ENCODE measurements at regions not wholly inside any gene's neighbourhood (a gene's known extent, or its start where the extent isn't known, plus 50 kb on each side); places are given as distances from the start of the nearest gene placed in this dataset.

- TF ChIP-seq EGR1 (IDR thresholded peaks at IDR 0.05), result no peak
- no peak for TF ChIP-seq TAF1 (IDR thresholded peaks at IDR 0.05; ENCODE audit: low read depth)
- TF ChIP-seq ZBTB7A (IDR thresholded peaks at IDR 0.05; ENCODE audit: low read depth), result no peak
- TF ChIP-seq CEBPB (IDR thresholded peaks at IDR 0.05), result no peak
- TF ChIP-seq CREB1 (IDR thresholded peaks at IDR 0.05; ENCODE audit: low read depth), result no peak
- TF ChIP-seq MAX (IDR thresholded peaks at IDR 0.05), result no peak
- TF ChIP-seq USF1 (IDR thresholded peaks at IDR 0.05), result no peak
- no peak for TF ChIP-seq TCF12 (IDR thresholded peaks at IDR 0.05; ENCODE audit: low read depth)
- no peak for TF ChIP-seq FOXM1 (IDR thresholded peaks at IDR 0.05; ENCODE audit: borderline replicate concordance, low read depth)
- TF ChIP-seq RAD21 (IDR thresholded peaks at IDR 0.05; ENCODE audit: low read depth), result no peak
- no peak for TF ChIP-seq YY1 (IDR thresholded peaks at IDR 0.05; ENCODE audit: low read depth)
Observed at GRCh38 chr10:9645928-9646600, 1371.6 kb upstream of the CELF2 start.

GRCh38 chr10:9654261-9654660 is 1363.4 kb upstream of the CELF2 start:
- no peak for TF ChIP-seq NFIC (IDR thresholded peaks at IDR 0.05)
- TF ChIP-seq EGR1 (IDR thresholded peaks at IDR 0.05), result no peak
- TF ChIP-seq CEBPB (IDR thresholded peaks at IDR 0.05), result no peak
- no peak for TF ChIP-seq YY1 (IDR thresholded peaks at IDR 0.05; ENCODE audit: low read depth)
- TF ChIP-seq RAD21 (IDR thresholded peaks at IDR 0.05; ENCODE audit: low read depth), result no peak
- no peak for TF ChIP-seq EP300 (IDR thresholded peaks at IDR 0.05; ENCODE audit: borderline replicate concordance)
- no peak for TF ChIP-seq TEAD4 (IDR thresholded peaks at IDR 0.05)
- TF ChIP-seq USF1 (IDR thresholded peaks at IDR 0.05), result no peak
- no peak for TF ChIP-seq TCF12 (IDR thresholded peaks at IDR 0.05; ENCODE audit: low read depth)
- TF ChIP-seq ZBTB7A (IDR thresholded peaks at IDR 0.05; ENCODE audit: low read depth), result no peak
- TF ChIP-seq FOXM1 (IDR thresholded peaks at IDR 0.05; ENCODE audit: borderline replicate concordance, low read depth), result no peak
- no peak for TF ChIP-seq MAX (IDR thresholded peaks at IDR 0.05)
- no peak for TF ChIP-seq TAF1 (IDR thresholded peaks at IDR 0.05; ENCODE audit: low read depth)
- TF ChIP-seq REST (IDR thresholded peaks at IDR 0.05; ENCODE audit: low read depth), result no peak
- no peak for TF ChIP-seq CREB1 (IDR thresholded peaks at IDR 0.05; ENCODE audit: low read depth)

- no peak for TF ChIP-seq USF1 (IDR thresholded peaks at IDR 0.05)
- TF ChIP-seq NFIC (IDR thresholded peaks at IDR 0.05), result no peak
- TF ChIP-seq CREB1 (IDR thresholded peaks at IDR 0.05; ENCODE audit: low read depth), result no peak
- TF ChIP-seq REST (IDR thresholded peaks at IDR 0.05; ENCODE audit: low read depth), result no peak
- TF ChIP-seq FOXM1 (IDR thresholded peaks at IDR 0.05; ENCODE audit: borderline replicate concordance, low read depth), result no peak
Observed at GRCh38 chr10:9656386-9656785, 1361.3 kb upstream of the CELF2 start.

- TF ChIP-seq TEAD4 (IDR thresholded peaks at IDR 0.05) (no peak), RAD21 (IDR thresholded peaks at IDR 0.05; ENCODE audit: low read depth) (no peak), ZBTB7A (IDR thresholded peaks at IDR 0.05; ENCODE audit: low read depth) (no peak), CEBPB (IDR thresholded peaks at IDR 0.05) (no peak), EP300 (IDR thresholded peaks at IDR 0.05; ENCODE audit: borderline replicate concordance) (no peak), EGR1 (IDR thresholded peaks at IDR 0.05) (no peak), MAX (IDR thresholded peaks at IDR 0.05) (no peak)
Observed at GRCh38 chr10:9656996-9657395, 1360.7 kb upstream of the CELF2 start.

- TF ChIP-seq EGR1 (IDR thresholded peaks at IDR 0.05), result no peak
- no peak for TF ChIP-seq REST (IDR thresholded peaks at IDR 0.05; ENCODE audit: low read depth)
- TF ChIP-seq CREB1 (IDR thresholded peaks at IDR 0.05; ENCODE audit: low read depth), result no peak
- TF ChIP-seq TCF12 (IDR thresholded peaks at IDR 0.05; ENCODE audit: low read depth), result no peak
- no peak for TF ChIP-seq ZBTB7A (IDR thresholded peaks at IDR 0.05; ENCODE audit: low read depth)
- no peak for TF ChIP-seq YY1 (IDR thresholded peaks at IDR 0.05; ENCODE audit: low read depth)
- no peak for TF ChIP-seq TEAD4 (IDR thresholded peaks at IDR 0.05)
- TF ChIP-seq RAD21 (IDR thresholded peaks at IDR 0.05; ENCODE audit: low read depth), result no peak
- no peak for TF ChIP-seq TAF1 (IDR thresholded peaks at IDR 0.05; ENCODE audit: low read depth)
- no peak for TF ChIP-seq EP300 (IDR thresholded peaks at IDR 0.05; ENCODE audit: borderline replicate concordance)
- TF ChIP-seq MAX (IDR thresholded peaks at IDR 0.05), result no peak
- no peak for TF ChIP-seq USF1 (IDR thresholded peaks at IDR 0.05)
- no peak for TF ChIP-seq FOXM1 (IDR thresholded peaks at IDR 0.05; ENCODE audit: borderline replicate concordance, low read depth)
- no peak for TF ChIP-seq NFIC (IDR thresholded peaks at IDR 0.05)
- TF ChIP-seq CEBPB (IDR thresholded peaks at IDR 0.05), result no peak
Observed at GRCh38 chr10:9657530-9657929, 1360.1 kb upstream of the CELF2 start.
